ENCODE measurements at regions not wholly inside any gene's neighbourhood (a gene's known extent, or its start where the extent isn't known, plus 50 kb on each side); places are given as distances from the start of the nearest gene placed in this dataset.
A peak's percentile ranks its signal among the peaks of the same experiment; 100 is the strongest.
"Not testable (repeated sequence)": the region's sequence is repeated elsewhere in the genome, so short reads cannot be mapped to it uniquely, and the experiment has no call there.

DNA sequence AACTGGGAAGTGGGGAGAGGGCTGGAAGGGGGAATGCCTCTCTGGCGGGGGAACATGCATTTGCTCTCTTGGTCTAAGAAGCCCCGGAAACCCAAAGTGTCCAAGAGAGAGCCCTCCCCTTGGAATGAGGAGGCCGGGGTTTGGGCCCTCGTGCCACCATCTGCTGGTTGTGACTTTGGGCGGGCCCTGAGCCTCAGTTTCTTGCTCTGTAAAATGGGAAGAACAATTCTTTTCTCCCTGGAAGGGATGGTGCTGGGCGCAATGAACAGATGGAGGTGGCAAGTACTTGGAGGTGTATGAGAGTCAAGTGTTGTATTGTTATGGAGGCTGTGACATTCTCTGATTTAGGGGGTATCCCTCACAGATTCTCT lies 69.9 kb upstream of the TARDBP start:
- DNase-seq = no peak

DNA sequence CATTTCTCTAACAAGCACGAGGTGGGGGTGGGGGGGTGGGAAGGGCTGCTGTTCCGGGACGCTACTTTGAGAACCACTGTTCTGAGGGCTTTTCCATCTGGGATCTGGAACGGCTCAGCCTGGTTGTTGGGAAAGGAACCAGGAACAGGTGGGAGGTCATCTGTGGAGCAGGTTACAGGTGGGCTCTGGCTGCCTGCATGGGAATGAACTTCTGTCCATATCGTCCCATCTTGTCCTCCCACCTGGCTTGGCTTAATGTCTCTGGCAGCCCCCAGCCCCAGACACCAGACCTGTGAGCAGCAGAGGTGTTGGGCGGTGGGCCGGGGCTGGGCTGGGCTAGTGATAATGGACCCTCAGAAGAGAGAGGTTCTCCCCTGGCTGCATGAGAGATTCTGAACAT lies 69.4 kb upstream of the TARDBP start:
- DNase-seq = no peak

- DNase-seq = no peak
Observed at GRCh38 chr1:10943991-10944730, 68.3 kb upstream of the TARDBP start.

GRCh38 chr1:10945991-10946509 lies 66.4 kb upstream of the TARDBP start:
- DNase-seq = no peak

DNA sequence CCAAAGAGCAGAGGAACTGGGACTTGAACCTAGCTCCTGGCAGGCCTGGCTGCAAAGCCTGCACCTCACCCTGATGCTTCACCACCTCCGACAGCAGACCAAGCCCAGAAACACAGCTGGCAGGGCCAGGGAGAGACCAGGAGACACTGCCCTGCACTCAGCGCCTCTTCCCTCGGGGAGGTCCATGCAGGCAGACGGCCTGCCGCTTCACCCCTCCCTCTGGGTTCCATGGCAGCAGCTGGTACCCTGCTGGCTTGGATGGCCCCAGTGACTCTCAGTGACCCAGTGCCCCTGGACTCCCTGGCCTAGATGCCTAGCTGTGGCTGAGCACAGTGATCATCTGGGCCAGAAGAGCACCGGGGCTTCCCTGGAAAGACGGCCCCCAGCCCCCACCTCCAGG lies 65.3 kb upstream of the TARDBP start:
- no peak for DNase-seq

- no peak for DNase-seq
Observed at GRCh38 chr1:10947691-10948462, 64.6 kb upstream of the TARDBP start.

- DNase-seq = no peak
Observed at GRCh38 chr1:10948463-10948775, 64.0 kb upstream of the TARDBP start.

DNA sequence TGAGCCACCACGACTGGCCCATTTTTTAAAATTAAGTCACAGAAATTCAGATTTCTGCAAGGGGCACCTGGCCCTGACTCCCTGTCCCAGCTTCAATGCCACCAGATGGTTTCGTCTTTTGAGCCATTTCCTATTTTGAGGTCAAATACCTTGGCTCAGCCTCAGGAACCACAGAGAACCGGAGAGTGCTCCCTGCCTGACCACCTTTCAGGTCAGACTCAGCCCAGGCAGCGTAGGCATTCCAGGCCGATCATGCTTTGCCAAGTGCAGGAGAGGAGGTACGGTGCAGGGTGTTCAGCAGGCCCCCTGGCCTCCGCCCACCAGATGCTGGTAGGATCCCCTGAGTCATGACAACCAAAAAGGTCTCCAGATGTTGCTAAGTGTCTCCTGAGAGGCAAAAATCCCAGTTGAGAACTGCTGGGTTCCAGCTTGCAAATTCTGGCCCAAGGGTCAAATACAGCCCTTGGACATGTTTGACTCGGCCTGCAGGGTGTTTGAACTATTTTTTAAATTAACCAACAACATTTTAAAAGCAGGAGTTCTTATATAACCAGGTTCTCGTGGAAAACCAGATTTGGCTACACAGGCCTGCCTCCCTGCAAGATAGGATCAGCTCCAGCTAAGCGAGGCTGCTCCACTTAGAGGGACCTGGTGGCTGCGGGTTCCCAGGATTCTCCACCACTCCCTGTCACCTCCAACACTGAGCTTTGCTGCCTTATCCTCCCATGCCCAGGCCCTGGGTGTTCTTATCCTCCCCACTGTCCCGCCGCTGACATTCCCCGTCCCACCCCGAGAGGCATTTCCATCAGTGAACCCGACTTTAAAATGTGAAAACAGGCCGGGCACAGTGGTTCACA lies 61.9 kb upstream of the TARDBP start:
- no peak for DNase-seq

- not testable (repeated sequence) for DNase-seq
Observed at GRCh38 chr1:10951298-10951697, 61.2 kb upstream of the TARDBP start.

DNA sequence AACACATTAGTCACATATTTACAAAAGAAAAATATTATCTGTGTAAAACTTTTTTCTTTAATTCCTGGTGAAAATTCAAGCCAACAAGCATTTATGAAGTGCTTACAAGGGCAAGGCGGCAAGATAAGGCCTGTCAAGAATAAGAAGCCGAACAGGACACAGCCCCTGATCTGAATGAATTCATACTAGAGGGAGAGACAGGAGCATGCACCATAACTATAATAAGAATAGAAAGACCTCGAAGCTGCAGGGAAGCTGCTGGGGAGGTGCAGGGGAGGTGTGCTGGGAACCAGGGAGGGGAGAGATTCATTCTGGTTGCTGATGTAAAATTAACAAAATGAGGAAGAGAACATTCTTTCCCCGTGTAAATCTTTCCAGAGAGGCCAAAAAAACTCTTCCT lies 60.5 kb upstream of the TARDBP start:
- no peak for DNase-seq

DNA sequence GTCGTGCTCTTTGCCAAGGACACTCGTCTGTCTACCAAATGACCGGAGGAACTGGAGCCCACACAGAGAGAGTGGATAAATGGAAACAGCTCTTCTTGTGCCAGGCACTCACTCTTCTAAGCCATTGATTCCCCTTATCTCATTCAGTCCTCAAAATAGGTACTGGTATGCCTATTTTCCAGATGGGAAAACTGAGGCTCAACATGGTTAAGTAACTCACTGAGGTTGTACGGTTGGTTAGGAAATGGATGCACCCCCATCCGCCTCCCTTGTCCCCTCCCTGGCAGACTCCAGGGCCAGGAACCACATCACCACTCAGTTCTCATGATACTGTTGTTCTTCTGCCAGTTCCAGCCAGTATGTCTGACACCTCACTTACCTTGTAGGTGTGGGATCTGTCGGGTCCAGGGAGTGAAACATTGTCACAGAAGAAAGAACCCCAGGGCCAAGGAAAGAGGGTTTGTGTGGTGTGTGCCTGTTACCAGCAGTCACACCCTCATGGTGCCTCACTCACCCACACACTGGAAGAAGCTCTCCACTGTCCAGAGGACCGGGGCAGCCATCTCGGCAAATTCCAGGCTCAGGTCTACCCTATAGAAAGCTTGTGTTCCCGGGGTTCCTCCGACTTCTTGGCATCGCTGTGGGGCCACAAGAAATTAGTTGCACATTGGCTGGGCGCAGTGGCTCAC lies 58.8 kb upstream of the TARDBP start:
- no peak for DNase-seq

DNA sequence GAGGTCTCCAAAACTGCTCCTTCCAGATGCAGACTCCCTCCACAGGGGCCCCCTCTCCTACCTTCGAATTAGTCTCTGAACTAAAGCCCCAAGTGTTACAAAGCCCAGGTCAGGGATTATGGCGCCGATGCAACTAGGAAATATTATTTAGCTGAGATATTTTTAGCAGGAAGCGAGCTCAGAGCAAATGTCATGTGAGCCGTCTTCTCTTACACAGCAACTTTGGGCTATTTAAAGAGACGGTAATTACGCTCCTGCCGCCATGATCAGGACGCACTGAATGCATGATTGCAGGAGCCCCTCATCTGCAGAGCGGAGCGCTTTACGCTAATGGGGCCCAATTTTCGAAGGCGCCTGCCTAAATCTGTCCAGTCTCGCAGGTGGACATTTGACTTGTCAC lies 55.3 kb upstream of the TARDBP start:
- DNase-seq = no peak

DNA sequence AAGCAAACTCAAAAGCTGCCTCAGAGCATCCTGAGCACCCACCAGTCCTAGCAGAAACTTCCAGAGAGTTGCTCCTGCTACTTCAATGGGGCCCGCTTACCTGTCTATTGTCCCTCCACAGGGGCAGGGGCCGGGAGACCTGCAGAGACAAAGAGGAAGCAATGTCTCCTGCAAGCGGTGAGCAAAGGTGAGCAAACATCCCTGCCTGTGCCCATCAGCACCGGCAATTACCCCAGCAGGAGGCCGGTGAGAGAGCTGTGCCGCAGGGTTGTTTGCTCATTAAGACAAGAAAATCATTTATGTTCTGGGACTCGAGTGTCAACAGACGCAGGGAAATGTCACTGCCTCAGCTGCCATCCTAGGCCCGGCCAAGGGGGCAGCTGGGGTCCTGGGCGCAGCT lies 53.8 kb upstream of the TARDBP start:
- no peak for DNase-seq

DNA sequence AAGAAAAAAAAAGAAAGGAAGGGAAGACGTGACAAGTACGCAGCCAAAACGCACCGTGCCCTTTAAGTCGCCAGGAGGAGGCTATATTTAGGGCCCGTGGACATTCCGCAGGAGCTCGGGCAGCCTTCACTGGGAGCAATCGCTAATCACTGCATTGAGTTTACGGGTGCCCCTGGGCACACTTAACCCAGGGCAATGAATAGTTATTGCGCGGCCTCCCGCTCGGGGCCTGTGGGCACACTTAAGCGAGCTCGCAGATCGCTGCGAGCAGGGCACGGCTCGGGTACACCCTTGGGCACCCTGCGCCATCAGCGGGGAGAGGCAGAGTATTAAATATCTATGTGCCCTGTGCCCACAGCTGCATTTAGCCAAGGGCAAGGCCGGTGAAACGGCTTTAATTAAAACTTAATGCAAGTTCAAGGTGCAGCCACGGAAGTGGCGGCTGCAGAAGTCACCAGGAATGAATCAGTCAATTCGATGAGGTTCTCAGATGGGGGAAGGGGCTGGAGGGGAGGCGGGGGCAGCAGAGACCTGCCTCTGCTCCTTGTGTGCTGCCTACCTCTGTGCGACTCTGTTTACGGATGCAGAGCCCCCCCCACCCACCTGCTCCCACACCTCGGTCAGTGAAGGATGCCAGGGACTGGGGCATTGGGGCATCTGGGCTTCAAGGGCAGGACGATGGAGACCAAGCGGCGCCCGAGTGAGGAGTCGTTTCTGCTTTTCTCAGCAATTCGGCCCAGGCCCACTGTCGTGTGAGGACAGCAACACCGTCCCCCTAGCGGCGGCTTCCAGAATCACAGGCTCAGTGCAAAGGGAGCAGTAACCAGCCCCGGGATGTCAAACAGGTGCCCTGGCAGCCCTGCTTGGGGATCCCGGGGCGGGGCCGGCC lies 51.8 kb upstream of the TARDBP start:
- peak; percentile 76 for DNase-seq

- DNase-seq = no peak
Observed at GRCh38 chr1:10961300-10961833, 51.1 kb upstream of the TARDBP start.

GRCh38 chr1:10962483-10962882 lies 50.0 kb upstream of the TARDBP start:
- no peak for DNase-seq
